Esophagus squamous epithelium (tissue), 4 donors: ENCODE measurements at regions not wholly inside any gene's neighbourhood (a gene's known extent, or its start where the extent isn't known, plus 50 kb on each side); places are given as distances from the start of the nearest gene placed in this dataset.

Source experiments
- POLR2A ChIP-seq, 4 donors: fragments of 450-650 bp; IDR thresholded peaks; one replicate each; pipeline ENCODE4 v1.6.1; 2017; ENCODE audit warnings: antibody characterized with exemption in 4 of 4, mild to moderate bottlenecking in 4 of 4, moderate library complexity in 3 of 4
- TF ChIP-seq, protein P1 (sequence below), 6 experiments: fragments of 450-650 bp in 4 of 6; fragments of 200-600 bp in 2 of 6; sonication (generic) in 2 of 6; IDR thresholded peaks; one replicate each; pipeline ENCODE4 v1.5.1; 2016 to 2019; ENCODE audit warnings: antibody characterized with exemption in 6 of 6, mild to moderate bottlenecking in 4 of 6, moderate library complexity in 4 of 6

DNA sequence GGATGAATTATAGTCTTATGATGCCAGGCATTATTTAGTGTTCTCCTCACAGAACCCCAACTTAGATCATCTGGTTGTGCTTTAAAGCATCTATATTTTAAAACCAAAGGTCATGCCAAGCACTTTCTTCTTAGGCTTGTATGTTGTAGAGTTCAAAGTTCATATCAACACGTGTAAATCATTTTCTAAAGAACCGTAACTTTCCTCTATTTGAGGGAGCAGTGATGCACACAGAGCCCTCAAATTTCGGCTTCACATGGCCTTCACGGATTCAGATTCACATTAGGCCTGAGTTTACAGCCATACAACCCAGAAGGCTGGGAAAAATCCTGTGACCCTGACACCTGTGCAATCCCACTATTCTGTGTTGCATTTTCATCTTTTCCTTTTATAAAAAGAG is 52.1 kb upstream of the SEC16B start:
- TF ChIP-seq POLR2A (IDR thresholded peaks at IDR 0.05), result no peak
- TF ChIP-seq, protein P1, sequence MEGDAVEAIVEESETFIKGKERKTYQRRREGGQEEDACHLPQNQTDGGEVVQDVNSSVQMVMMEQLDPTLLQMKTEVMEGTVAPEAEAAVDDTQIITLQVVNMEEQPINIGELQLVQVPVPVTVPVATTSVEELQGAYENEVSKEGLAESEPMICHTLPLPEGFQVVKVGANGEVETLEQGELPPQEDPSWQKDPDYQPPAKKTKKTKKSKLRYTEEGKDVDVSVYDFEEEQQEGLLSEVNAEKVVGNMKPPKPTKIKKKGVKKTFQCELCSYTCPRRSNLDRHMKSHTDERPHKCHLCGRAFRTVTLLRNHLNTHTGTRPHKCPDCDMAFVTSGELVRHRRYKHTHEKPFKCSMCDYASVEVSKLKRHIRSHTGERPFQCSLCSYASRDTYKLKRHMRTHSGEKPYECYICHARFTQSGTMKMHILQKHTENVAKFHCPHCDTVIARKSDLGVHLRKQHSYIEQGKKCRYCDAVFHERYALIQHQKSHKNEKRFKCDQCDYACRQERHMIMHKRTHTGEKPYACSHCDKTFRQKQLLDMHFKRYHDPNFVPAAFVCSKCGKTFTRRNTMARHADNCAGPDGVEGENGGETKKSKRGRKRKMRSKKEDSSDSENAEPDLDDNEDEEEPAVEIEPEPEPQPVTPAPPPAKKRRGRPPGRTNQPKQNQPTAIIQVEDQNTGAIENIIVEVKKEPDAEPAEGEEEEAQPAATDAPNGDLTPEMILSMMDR (IDR thresholded peaks at IDR 0.05), result no peak
